Left kidney (tissue), 1 donor: ENCODE measurements at regions not wholly inside any gene's neighbourhood (a gene's known extent, or its start where the extent isn't known, plus 50 kb on each side); places are given as distances from the start of the nearest gene placed in this dataset.

Experiments used
- DNase-seq: peaks from one replicate; pipeline ENCODE4 v3.0.0-alpha.2; 2013

GRCh38 chr17:71985111-71986039 is 135.4 kb upstream of the SOX9 start:
- DNase-seq: no peak

GRCh38 chr17:71986886-71987285 is 133.9 kb upstream of the SOX9 start:
- DNase-seq: no peak

- DNase-seq: no peak
Measured at GRCh38 chr17:71987634-71988033, 133.2 kb upstream of the SOX9 start.

GRCh38 chr17:71989117-71989516 is 131.7 kb upstream of the SOX9 start:
- no peak for DNase-seq

GRCh38 chr17:71993363-71993762 is 127.5 kb upstream of the SOX9 start:
- no peak for DNase-seq

- no peak for DNase-seq
Measured at GRCh38 chr17:71995590-71995989, 125.2 kb upstream of the SOX9 start.

GRCh38 chr17:72004011-72004427 is 116.8 kb upstream of the SOX9 start:
- no peak for DNase-seq

- DNase-seq: no peak
Measured at GRCh38 chr17:72004611-72005331, 116.0 kb upstream of the SOX9 start.

GRCh38 chr17:72005332-72006163 is 115.3 kb upstream of the SOX9 start:
- DNase-seq: no peak

- no peak for DNase-seq
Measured at GRCh38 chr17:72008236-72008876, 112.5 kb upstream of the SOX9 start.

- no peak for DNase-seq
Measured at GRCh38 chr17:72011561-72011960, 109.3 kb upstream of the SOX9 start.

GRCh38 chr17:72021417-72022041 is 99.3 kb upstream of the SOX9 start:
- no peak for DNase-seq

- no peak for DNase-seq
Measured at GRCh38 chr17:72022328-72023275, 98.2 kb upstream of the SOX9 start.

- DNase-seq: no peak
Measured at GRCh38 chr17:72024457-72024856, 96.4 kb upstream of the SOX9 start.

GRCh38 chr17:72025113-72025512 is 95.7 kb upstream of the SOX9 start:
- no peak for DNase-seq

- DNase-seq: peak; percentile 80
Measured at GRCh38 chr17:72030067-72030899, 90.5 kb upstream of the SOX9 start.

GRCh38 chr17:72031219-72031884 is 89.5 kb upstream of the SOX9 start:
- DNase-seq: no peak

- DNase-seq: no peak
Measured at GRCh38 chr17:72033334-72033733, 87.5 kb upstream of the SOX9 start.

- no peak for DNase-seq
Measured at GRCh38 chr17:72034000-72034399, 86.8 kb upstream of the SOX9 start.
